ENCODE measurements at regions not wholly inside any gene's neighbourhood (a gene's known extent, or its start where the extent isn't known, plus 50 kb on each side); places are given as distances from the start of the nearest gene placed in this dataset.

- TF ChIP-seq POLR2A (IDR thresholded peaks at IDR 0.05; ENCODE audit: low read depth, low read length) (no peak), CTCF (IDR thresholded peaks at IDR 0.05; ENCODE audit: extremely low read depth in 1 of 2, insufficient read depth in 1 of 2, low read depth in 1 of 2, low read length in 2 of 2) (no peak), FOS (IDR thresholded peaks at IDR 0.05; ENCODE audit: borderline replicate concordance, insufficient read depth, low read length) (no peak), POLR2AphosphoS5 (IDR thresholded peaks at IDR 0.05; ENCODE audit: insufficient read depth, low read depth, low read length) (no peak), EZH2 (IDR thresholded peaks at IDR 0.05; ENCODE audit: borderline replicate concordance, low read depth, low read length, severe bottlenecking) (no peak), JUN (IDR thresholded peaks at IDR 0.05; ENCODE audit: borderline replicate concordance, insufficient read depth, insufficient read length, low read depth) (no peak), GATA2 (IDR thresholded peaks at IDR 0.05; ENCODE audit: insufficient read depth, insufficient read length, low read depth, low read length) (no peak)
- TF ChIP-seq, protein P1, sequence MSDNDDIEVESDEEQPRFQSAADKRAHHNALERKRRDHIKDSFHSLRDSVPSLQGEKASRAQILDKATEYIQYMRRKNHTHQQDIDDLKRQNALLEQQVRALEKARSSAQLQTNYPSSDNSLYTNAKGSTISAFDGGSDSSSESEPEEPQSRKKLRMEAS (IDR thresholded peaks at IDR 0.05; ENCODE audit: insufficient read depth, insufficient read length) = no peak
Observed at GRCh38 chr3:177299250-177299649, 102.0 kb upstream of the TBL1XR1 start.
